ENCODE measurements at regions not wholly inside any gene's neighbourhood (a gene's known extent, or its start where the extent isn't known, plus 50 kb on each side); places are given as distances from the start of the nearest gene placed in this dataset.

DNA sequence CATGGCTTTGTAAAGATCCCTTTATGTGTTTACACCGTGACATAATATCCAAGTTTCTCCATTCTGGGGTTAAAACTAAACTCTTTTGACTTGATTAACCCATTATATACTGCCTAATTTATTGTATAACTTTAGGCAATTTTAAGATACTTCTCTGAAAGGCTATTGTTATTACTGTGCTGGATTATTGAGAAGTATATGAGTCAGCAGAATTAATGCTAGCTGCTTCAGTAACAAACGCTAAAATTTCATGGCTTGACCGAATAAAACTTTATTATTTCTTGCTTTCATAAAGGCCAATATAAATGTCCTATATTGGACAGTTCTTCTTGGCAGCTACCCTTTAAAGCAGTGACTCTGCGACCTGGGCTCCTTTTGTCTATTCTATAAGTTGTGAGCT, 853.9 kb downstream of the SORCS3 start:
- no peak for DNase-seq

DNA sequence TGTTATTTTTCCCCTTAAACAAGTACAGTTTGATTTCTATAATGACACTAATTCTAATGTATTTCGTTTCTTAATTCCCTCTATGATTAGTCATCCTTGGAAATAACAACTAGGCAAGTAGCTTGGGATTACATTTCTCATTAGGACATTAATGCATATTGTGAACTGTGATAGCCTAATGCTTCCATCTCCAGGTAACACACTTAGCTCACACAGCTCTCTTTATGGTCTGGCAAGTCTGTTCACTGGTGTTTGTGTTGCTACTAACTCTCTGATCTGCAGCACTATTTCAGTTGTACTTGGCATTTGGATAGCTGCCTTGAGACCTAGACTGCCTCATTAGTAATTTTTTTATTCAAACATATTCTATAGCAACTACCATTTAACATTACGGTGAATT, 853.2 kb downstream of the SORCS3 start:
- DNase-seq, result no peak

GRCh38 chr10:105473170-105473569, 832.1 kb downstream of the SORCS3 start:
- no peak for DNase-seq

DNA sequence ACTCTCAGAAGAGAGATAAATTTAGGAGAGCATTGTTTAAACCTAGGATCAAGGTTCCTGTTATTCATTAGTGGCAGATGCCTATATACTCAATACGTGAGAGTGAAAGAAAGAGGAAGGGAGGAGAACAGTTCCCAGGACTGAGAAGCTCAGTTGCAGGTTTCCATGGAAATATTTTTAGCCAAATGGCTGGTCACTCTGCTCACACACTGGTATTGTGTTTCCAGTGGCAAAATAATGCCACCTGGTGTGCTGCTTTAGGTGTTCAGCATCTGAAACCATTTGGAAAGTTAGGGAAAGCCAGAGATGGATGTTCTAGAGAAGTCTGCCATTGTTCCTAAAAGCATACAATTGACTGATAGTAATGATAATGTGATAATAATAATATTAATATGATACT, 827.7 kb downstream of the SORCS3 start:
- no peak for DNase-seq

DNA sequence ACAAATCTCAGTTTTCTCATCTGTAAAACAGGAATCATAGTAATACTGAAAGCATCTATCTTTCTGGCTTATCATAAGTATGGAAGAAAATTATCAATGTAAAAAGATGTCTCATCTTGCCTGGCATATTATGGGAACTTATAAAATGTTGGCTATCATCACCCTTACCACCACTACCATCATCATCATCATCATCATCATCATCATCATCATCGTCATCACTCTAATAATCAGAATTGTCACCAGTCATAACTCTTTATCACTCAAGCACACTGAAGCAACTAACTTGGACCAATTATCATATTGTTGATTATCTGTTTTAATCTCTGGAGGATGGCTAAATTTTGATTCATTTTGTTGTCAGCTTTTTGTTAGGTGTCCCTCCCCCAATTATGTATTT, 825.4 kb downstream of the SORCS3 start:
- DNase-seq, result no peak

DNA sequence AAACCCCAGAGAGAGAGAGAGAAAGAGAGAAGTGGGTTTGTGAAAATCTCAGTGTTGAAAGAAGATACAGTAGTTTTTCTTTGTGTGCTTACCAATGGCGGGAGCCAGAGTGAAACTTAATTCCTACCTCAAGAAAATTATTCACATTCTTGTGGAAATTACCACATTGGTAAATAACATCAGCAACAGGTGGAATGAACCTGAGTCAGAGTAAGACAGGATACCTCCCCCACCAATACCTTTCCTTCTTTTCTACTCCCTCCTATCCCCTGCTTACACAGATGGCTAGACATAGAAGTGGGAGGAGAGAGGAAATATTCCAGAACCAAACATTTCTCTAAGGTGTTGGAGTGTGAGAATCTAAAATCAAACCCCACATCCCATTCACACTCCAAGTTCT, 793.9 kb downstream of the SORCS3 start:
- no peak for DNase-seq

GRCh38 chr10:105413997-105414396, 772.9 kb downstream of the SORCS3 start:
- DNase-seq, result no peak

- no peak for DNase-seq
Measured at GRCh38 chr10:105409370-105409769, 768.3 kb downstream of the SORCS3 start.

GRCh38 chr10:105406488-105406887, 765.4 kb downstream of the SORCS3 start:
- no peak for DNase-seq

DNA sequence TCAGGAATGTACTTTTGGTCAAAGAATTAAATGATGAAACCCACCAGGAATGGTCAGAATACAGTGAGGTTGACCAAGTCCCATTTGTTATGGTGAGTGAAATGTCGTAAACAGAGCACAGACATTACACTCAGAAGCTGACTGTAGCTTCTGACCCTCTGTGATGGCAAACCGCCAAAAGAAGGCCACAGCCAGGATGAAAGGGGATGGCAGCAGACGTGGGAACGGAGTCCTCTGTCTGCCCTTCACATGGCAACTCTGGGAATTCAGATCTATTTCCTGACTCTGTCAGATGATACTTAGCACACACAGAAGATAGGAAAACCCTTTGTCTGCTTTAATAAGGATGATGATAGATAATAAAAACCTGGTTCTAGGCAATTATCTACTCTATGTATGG, 757.1 kb downstream of the SORCS3 start:
- DNase-seq, result no peak

GRCh38 chr10:105391670-105392351, 750.7 kb downstream of the SORCS3 start:
- no peak for DNase-seq

DNA sequence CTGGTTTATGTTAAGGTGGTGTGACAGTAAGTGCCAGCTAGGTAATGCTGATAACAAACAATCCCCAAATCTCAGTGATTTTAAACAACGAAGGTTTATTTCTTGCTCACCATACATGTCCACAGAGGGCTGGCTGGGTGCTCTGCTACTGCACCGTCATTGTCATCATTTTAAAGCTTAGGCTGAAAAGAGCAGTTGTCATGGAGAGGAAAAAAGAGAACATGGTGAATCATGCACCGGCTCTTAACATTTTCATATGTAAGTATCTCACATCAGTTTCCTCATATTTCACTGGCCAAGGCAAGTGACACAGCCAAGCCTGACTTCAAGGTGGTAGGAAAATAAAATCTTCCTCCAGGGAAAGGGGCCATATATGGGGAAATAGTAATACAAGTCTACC, 746.9 kb downstream of the SORCS3 start:
- no peak for DNase-seq

- no peak for DNase-seq
Measured at GRCh38 chr10:105383978-105384377, 742.9 kb downstream of the SORCS3 start.

- DNase-seq, result no peak
Measured at GRCh38 chr10:105370692-105371091, 729.6 kb downstream of the SORCS3 start.

GRCh38 chr10:105359708-105360107, 718.6 kb downstream of the SORCS3 start:
- no peak for DNase-seq

DNA sequence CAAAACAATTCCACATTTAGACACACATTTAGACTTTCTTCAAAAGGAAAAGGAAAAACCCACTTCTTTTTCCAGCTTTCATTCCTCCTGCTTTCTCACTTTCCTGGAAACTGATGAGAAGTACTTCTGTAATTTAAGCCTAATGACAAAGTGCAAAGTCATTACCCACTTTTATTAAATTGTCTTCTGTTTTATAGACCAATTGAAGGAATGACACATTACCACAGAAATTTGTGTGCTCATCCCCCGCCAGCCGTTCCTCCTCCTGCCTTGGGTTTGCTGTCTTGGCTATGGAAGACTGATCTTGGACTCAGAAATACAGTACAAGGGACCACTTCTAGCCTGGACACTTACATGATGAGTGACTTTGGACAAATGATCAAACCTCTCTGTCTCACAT, 717.8 kb downstream of the SORCS3 start:
- DNase-seq, result no peak

DNA sequence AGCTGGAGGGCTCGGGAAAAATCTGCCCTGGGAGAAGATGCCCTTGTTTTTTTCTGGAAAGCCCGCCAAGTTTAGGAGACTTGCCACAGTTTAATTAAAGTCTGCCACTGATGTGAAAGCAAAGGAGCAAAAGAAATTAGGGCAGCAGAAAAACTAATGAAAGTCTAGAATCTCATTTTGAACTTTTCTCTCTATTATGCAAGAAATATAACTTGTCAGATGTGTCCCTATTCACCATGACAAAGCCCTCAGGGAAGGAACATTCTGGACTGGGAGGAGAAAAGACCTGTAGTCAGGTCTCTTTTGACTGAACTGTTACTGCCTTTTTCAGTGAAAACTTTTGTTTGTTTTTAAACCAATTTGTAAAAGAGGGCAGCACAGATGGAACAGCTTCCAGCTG, 715.5 kb downstream of the SORCS3 start:
- no peak for DNase-seq

DNA sequence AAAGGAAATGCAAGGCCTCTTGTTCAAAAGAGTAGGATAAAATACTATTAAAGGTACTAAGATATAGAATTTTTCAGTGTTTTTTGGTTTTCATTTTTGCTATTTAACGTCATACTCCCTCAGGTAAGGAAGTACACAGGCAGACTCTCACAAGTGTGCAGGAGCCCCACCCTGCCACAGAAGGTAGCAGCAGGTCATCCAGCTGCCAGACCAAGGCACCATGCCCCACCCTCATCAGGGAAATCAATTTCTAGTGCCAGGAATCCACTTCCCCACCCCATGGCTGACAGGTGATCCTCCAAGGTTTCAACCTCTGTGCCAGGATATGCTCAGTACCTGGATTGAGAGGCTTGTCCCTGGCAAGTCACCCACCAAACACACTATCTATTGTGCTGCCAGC, 712.9 kb downstream of the SORCS3 start:
- no peak for DNase-seq

- DNase-seq, result no peak
Measured at GRCh38 chr10:105352827-105353226, 711.7 kb downstream of the SORCS3 start.

- DNase-seq, result no peak
Measured at GRCh38 chr10:105352281-105352680, 711.2 kb downstream of the SORCS3 start.

DNA sequence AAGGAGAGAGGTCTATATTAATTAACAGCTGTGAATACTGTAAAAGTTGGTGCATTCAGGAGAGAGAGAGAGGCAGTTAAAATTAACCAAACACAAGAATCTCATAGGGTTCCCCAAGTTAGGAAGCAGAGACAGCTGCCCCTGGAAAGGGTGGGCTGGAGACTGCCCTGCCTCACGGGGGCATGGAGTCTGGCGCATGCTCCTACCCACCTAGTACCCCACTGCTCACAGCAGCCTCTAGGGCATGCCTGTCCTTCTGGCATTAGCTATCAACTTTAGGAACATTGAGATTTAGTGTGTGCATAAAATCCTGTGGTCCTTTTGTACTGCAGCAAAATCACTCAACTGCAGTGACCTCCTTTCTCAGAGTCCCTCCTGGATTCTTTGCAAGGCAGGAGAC, 710.1 kb downstream of the SORCS3 start:
- DNase-seq, result no peak

DNA sequence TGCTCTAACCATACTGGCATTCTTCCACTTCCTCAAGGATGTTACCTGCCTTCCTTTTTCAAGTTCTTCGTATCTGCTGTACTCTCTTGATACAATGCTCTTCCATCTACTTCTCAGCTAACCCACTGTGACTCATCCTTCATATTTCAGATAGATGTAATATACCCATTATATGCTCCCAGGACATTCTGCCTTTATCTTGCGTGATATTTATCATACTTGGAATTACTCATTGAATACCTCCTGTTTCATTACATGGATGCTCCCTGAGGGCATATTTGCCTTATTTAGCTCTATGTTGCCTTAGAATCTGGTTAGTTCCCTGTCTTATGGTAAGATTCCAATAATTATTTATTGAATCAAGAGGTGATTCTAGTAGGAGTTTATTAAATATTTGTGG, 706.4 kb downstream of the SORCS3 start:
- DNase-seq, result no peak

GRCh38 chr10:105342606-105343005, 701.5 kb downstream of the SORCS3 start:
- DNase-seq, result no peak

GRCh38 chr10:105339669-105340068, 698.6 kb downstream of the SORCS3 start:
- DNase-seq, result no peak

DNA sequence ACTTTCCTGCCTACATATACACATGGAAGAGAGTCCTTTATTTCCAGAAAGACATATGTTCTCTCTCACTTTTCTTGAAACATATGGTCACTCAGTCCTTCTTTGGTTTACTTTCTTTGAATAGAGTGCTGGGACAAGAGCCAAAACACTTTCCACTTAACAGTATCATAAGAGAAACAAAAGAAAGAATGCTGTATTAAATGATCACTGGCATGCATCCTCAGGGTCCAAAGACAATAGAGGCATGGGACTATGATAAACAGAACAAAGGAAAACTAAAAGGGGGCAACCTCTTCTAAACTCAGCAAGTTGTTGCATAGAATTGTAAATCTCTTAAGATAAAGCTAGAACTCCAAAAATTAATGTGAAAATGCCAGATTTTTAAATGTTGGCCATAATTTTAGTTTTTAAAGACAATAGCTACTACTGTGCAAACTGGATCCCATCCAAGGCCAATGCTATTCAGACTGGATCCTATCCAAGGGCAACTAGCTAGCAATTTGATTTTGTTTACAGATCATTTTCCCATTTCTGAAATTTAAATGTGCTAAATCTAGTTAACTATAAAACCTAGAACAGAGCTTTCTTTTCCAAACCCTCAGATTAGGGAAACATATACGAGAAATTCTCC, 687.5 kb downstream of the SORCS3 start:
- DNase-seq, result no peak
